T-helper 2 cell treated with Interferon-gamma antibody and Interleukin-4, amounts not matched to agents 100 ng/mL and 5 ng/mL, for 36 hours (primary cell): ENCODE measurements at regions not wholly inside any gene's neighbourhood (a gene's known extent, or its start where the extent isn't known, plus 50 kb on each side); places are given as distances from the start of the nearest gene placed in this dataset.

ENCODE experiments used
- intact Hi-C: fragments of 100-400 bp; cut with micrococcal nuclease; formaldehyde crosslinking; loops from one replicate; pipeline ENCODE4 v1.15.1; 2023

GRCh38 chr9:73647560-73647959 is 495.9 kb downstream of the ANXA1 start:
- intact Hi-C loops = no loop called here

GRCh38 chr9:73649552-73649951 is 497.9 kb downstream of the ANXA1 start:
- intact Hi-C loops = no loop called here

GRCh38 chr9:73655363-73655762 is 503.7 kb downstream of the ANXA1 start:
- intact Hi-C loops = no loop called here

- intact Hi-C loops = no loop called here
These were observed 504.2 kb downstream of the ANXA1 start for GRCh38 chr9:73655831-73656230.

- intact Hi-C loops = no loop called here
These were observed 513.6 kb downstream of the ANXA1 start for GRCh38 chr9:73665253-73665652.

- intact Hi-C loops = no loop called here
These were observed 516.1 kb downstream of the ANXA1 start for GRCh38 chr9:73667749-73668148.

- intact Hi-C loops = no loop called here
These were observed 529.2 kb downstream of the ANXA1 start for GRCh38 chr9:73680831-73681230.

GRCh38 chr9:73682789-73683188 is 531.1 kb downstream of the ANXA1 start:
- intact Hi-C loops = no loop called here

GRCh38 chr9:73683862-73684591 is 532.4 kb downstream of the ANXA1 start:
- intact Hi-C loops = loop anchor here (1.0 kb wide), 2 partner anchors 695 to 887 kb away; no protein-coding TSS in a partner anchor

- intact Hi-C loops = loop anchor here (1.0 kb wide), 2 partner anchors 695 to 887 kb away; no protein-coding TSS in a partner anchor
These were observed 532.9 kb downstream of the ANXA1 start for GRCh38 chr9:73684601-73685000.

- intact Hi-C loops = no loop called here
These were observed 534.1 kb downstream of the ANXA1 start for GRCh38 chr9:73685786-73686185.

GRCh38 chr9:73689051-73689870 is 537.6 kb downstream of the ANXA1 start:
- intact Hi-C loops = no loop called here

- intact Hi-C loops = no loop called here
These were observed 549.9 kb downstream of the ANXA1 start for GRCh38 chr9:73701415-73702057.

- intact Hi-C loops = no loop called here
These were observed 562.6 kb downstream of the ANXA1 start for GRCh38 chr9:73714294-73714693.

- intact Hi-C loops = no loop called here
These were observed 563.9 kb downstream of the ANXA1 start for GRCh38 chr9:73715591-73715990.

GRCh38 chr9:73719660-73720059 is 568.0 kb downstream of the ANXA1 start:
- intact Hi-C loops = no loop called here

- intact Hi-C loops = no loop called here
These were observed 568.9 kb downstream of the ANXA1 start for GRCh38 chr9:73720601-73721000.

- intact Hi-C loops = no loop called here
These were observed 584.6 kb downstream of the ANXA1 start for GRCh38 chr9:73736270-73736669.

GRCh38 chr9:73738741-73739530 is 587.3 kb downstream of the ANXA1 start:
- intact Hi-C loops = no loop called here

GRCh38 chr9:73741316-73741715 is 589.7 kb downstream of the ANXA1 start:
- intact Hi-C loops = no loop called here

GRCh38 chr9:73742412-73742811 is 590.7 kb downstream of the ANXA1 start:
- intact Hi-C loops = no loop called here
